Breast epithelium (tissue), 4 donors: ENCODE measurements at regions not wholly inside any gene's neighbourhood (a gene's known extent, or its start where the extent isn't known, plus 50 kb on each side); places are given as distances from the start of the nearest gene placed in this dataset.

Source experiments
- DNase-seq, 2 donors: peaks; one replicate each; pipeline ENCODE4 v3.0.0-alpha.2; 2019; ENCODE audit warnings: low spot score in 2 of 2
- H3K27ac ChIP-seq, 2 donors: fragments of 200-600 bp; sonication (generic) in 1 of 2; one replicate each; pipeline ENCODE4 v1.5.1; 2016 to 2019; ENCODE audit warnings: mild to moderate bottlenecking in 1 of 2
- H3K27me3 ChIP-seq, 2 donors: fragments of 200-600 bp; sonication (generic) in 1 of 2; one replicate each; pipeline versions ENCODE4 v1.5.1 to v1.6.0; 2017 to 2019; ENCODE audit warnings: control low read depth in 1 of 2, mild to moderate bottlenecking in 1 of 2
- H3K36me3 ChIP-seq: fragments of 200-600 bp; one replicate; pipeline ENCODE4 v1.5.1; 2019
- H3K4me1 ChIP-seq, 2 donors: fragments of 200-600 bp; sonication (generic); one replicate each; pipeline ENCODE4 v1.5.1; 2016 to 2019; ENCODE audit warnings: control low read depth in 1 of 2
- H3K4me3 ChIP-seq, 3 donors: fragments of 200-600 bp; sonication (generic); 1 replicate in 2 of 3; 2 replicates in 1 of 3; pipeline ENCODE4 v1.5.1; 2016 to 2019; ENCODE audit warnings: mild to moderate bottlenecking in 3 of 3, moderate library complexity in 2 of 3
- H3K9me3 ChIP-seq, 2 donors: fragments of 200-600 bp; sonication (generic) in 1 of 2; one replicate each; pipeline ENCODE4 v1.5.1; 2016 to 2019; ENCODE audit warnings: control low read depth in 1 of 2
- POLR2A ChIP-seq: fragments of 450-650 bp; IDR thresholded peaks from one replicate; pipeline ENCODE4 v1.6.1; 2016; ENCODE audit warnings: antibody characterized with exemption, mild to moderate bottlenecking, moderate library complexity
- POLR2AphosphoS5 ChIP-seq, 3 donors: sonication (generic); formaldehyde crosslinking; IDR thresholded peaks; one replicate each; pipeline ENCODE4 v1.6.1; 2017; ENCODE audit warnings: antibody characterized with exemption in 3 of 3
- intact Hi-C: fragments of 100-400 bp; cut with DNase I; formaldehyde crosslinking; loops from one replicate; pipeline ENCODE4 v1.15.1; 2023; ENCODE audit warnings: low total_unique reads
- TF ChIP-seq, protein P1 (sequence below), 3 donors: fragments of 450-650 bp; IDR thresholded peaks; one replicate each; pipeline ENCODE4 v1.5.1; 2016 to 2017; ENCODE audit warnings: antibody characterized with exemption in 3 of 3, mild to moderate bottlenecking in 3 of 3, moderate library complexity in 3 of 3

DNA sequence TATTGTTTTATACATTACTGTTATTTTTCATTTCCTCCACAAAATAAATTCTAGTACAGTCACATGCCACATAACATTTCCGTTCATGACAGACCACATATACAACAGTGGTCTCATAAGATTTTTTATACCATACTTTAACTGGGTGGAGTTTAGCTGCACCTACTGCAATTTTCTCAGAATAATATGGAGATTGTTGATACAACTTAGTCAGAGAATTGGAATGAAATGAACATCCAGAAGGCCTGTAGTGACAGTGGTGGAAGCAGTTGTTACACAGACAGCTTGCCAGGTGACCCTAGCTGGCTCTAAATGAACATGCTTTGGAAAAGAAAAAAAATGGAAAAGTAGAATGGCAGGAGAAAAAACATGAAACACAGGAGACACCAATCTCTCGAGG, 183.2 kb upstream of the TCF21 start:
- Histone ChIP-seq H3K36me3 (no peaks in the 10 kb centered on the region), H3K4me3 (no peak overlapping the region), H3K9me3 (no peaks in the 10 kb centered on the region), H3K27ac (no peak overlapping the region), H3K27me3 (no peaks in the 10 kb centered on the region), H3K4me1 (no peaks in the 10 kb centered on the region)
- intact Hi-C loops: no loop called here
- no peak for DNase-seq
- TF ChIP-seq POLR2AphosphoS5 (IDR thresholded peaks at IDR 0.05) (no peak), POLR2A (no peak)
- TF ChIP-seq, protein P1, sequence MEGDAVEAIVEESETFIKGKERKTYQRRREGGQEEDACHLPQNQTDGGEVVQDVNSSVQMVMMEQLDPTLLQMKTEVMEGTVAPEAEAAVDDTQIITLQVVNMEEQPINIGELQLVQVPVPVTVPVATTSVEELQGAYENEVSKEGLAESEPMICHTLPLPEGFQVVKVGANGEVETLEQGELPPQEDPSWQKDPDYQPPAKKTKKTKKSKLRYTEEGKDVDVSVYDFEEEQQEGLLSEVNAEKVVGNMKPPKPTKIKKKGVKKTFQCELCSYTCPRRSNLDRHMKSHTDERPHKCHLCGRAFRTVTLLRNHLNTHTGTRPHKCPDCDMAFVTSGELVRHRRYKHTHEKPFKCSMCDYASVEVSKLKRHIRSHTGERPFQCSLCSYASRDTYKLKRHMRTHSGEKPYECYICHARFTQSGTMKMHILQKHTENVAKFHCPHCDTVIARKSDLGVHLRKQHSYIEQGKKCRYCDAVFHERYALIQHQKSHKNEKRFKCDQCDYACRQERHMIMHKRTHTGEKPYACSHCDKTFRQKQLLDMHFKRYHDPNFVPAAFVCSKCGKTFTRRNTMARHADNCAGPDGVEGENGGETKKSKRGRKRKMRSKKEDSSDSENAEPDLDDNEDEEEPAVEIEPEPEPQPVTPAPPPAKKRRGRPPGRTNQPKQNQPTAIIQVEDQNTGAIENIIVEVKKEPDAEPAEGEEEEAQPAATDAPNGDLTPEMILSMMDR (IDR thresholded peaks at IDR 0.05): no peak

DNA sequence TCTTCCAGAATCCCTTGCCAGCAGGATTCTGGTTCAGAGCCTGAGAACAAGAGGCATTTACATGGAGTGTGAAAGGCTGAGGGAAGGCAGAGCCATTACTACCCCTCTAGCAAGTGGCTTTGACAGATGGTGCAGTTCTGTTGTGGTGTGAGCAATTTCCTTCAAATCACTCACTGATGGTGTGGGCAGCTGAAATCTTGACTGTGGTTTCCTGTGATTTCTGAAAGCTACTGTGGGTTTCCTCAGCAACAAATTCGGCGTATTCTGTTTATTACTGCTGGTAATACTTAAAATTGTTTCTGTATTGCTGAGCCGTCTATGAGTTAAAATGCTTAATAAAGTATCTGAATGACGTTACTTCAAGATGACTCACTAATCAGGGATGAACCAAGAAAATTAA, 181.5 kb upstream of the TCF21 start:
- Histone ChIP-seq H3K27ac (no peak overlapping the region), H3K4me3 (no peak overlapping the region), H3K36me3 (no peaks in the 10 kb centered on the region), H3K27me3 (no peaks in the 10 kb centered on the region), H3K4me1 (no peaks in the 10 kb centered on the region), H3K9me3 (no peaks in the 10 kb centered on the region)
- TF ChIP-seq, protein P1 (IDR thresholded peaks at IDR 0.05): no peak
- no peak for TF ChIP-seq POLR2AphosphoS5 (IDR thresholded peaks at IDR 0.05)
- no peak for TF ChIP-seq POLR2A
- DNase-seq: no peak
- intact Hi-C loops: no loop called here

DNA sequence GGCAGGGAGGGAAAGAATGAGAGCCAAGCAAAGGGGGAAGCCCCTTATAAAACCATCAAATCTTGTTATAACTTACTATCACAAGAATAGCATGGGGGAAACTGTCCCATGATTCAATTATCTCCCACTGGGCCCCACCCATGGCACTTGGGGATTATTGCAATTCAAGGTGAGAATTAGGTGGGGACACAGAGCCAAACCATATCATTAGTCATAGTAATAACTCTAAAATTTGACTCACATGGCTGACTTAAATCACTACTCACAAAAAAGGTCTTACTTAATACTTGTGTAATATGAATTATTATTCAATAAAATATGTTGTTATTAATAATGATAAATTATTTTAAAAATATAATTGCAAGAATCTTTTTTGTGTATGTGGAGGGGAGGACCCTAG, 178.1 kb upstream of the TCF21 start:
- no peaks in the 10 kb centered on the region for H3K27me3 ChIP-seq
- H3K4me3 ChIP-seq: no peak overlapping the region
- H3K27ac ChIP-seq: no peak overlapping the region
- TF ChIP-seq POLR2A (no peak), POLR2AphosphoS5 (IDR thresholded peaks at IDR 0.05) (no peak)
- TF ChIP-seq, protein P1 (IDR thresholded peaks at IDR 0.05): no peak
- intact Hi-C loops: no loop called here
- no peaks in the 10 kb centered on the region for H3K9me3 ChIP-seq
- H3K36me3 ChIP-seq: no peaks in the 10 kb centered on the region
- no peaks in the 10 kb centered on the region for H3K4me1 ChIP-seq
- DNase-seq: no peak

DNA sequence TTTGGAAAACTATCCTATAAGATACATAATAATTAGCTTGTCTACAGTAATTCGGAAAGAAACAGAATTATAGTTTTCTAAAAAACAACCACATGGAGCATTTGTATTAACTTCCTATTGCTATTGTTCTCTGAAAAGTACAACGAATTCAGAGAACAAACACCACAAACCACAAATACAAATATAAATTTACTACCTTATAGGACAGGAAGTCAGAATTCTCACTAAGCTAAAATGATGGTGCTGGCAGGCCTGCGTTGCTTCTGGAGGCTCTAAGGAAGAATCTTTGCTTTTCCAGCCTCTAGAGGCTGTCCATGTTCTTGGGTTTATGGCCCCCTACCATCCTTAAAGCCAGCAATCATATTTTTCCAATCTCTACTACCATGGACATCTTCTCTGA, 173.6 kb upstream of the TCF21 start:
- intact Hi-C loops: no loop called here
- no peak overlapping the region for H3K4me3 ChIP-seq
- no peak overlapping the region for H3K27ac ChIP-seq
- TF ChIP-seq POLR2AphosphoS5 (IDR thresholded peaks at IDR 0.05) (no peak), POLR2A (no peak)
- TF ChIP-seq, protein P1 (IDR thresholded peaks at IDR 0.05): no peak
- no peaks in the 10 kb centered on the region for H3K36me3 ChIP-seq
- no peaks in the 10 kb centered on the region for H3K27me3 ChIP-seq
- no peaks in the 10 kb centered on the region for H3K9me3 ChIP-seq
- H3K4me1 ChIP-seq: no peaks in the 10 kb centered on the region
- DNase-seq: no peak

DNA sequence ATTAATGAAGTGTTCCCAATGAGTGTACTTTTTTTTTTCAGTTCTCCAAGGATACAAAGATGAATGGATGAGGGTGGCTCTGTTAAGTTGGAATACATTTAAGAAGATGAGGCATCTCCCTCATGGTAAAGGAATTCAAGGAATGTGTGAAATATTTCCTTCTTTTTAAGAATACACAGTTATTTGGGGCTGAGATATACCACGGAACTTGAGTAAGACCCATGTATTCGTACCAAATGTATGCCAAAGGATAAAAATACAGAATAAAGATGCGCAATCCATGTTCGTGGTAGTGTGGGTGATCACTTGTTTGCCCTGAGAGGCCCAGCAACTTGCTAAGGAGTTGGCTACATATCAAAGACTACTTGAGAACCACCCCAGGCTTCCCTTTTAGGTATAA, 164.2 kb upstream of the TCF21 start:
- Histone ChIP-seq H3K27me3 (no peaks in the 10 kb centered on the region), H3K4me1 (no peaks in the 10 kb centered on the region), H3K36me3 (no peaks in the 10 kb centered on the region), H3K9me3 (peaks cover 13% of the 10 kb centered on the region in 2 donors), H3K4me3 (no peak overlapping the region), H3K27ac (no peak overlapping the region)
- intact Hi-C loops: no loop called here
- no peak for DNase-seq
- TF ChIP-seq, protein P1 (IDR thresholded peaks at IDR 0.05): no peak
- TF ChIP-seq POLR2A (no peak), POLR2AphosphoS5 (IDR thresholded peaks at IDR 0.05) (no peak)
